Stimulated activated effector memory CD8-positive, alpha-beta T cell treated with anti-CD3 and anti-CD28 coated beads, Interleukin-12 subunit alpha, Interleukin-12 subunit beta, amount 100 ng/mL, for 72 hours (primary cell): ENCODE measurements at regions not wholly inside any gene's neighbourhood (a gene's known extent, or its start where the extent isn't known, plus 50 kb on each side); places are given as distances from the start of the nearest gene placed in this dataset.
A peak's percentile ranks its signal among the peaks of the same experiment; 100 is the strongest.

Experiments
- ATAC-seq: fragments of 150-1000 bp; cut with Tn5 transposase; 2 replicates; pipeline ENCODE4 v1.10.0; 2021
- DNase-seq, 2 donors: peaks; one replicate each; pipeline ENCODE4 v3.0.0; 2021 to 2022; ENCODE audit warnings: low spot score in 2 of 2
- H3K27ac Mint-ChIP-seq: one replicate; pipeline ENCODE4 v1.8.0; 2022; ENCODE audit warnings: mild to moderate bottlenecking, mixed read lengths
- H3K36me3 Mint-ChIP-seq: one replicate; pipeline ENCODE4 v1.8.0; 2022; ENCODE audit warnings: mild to moderate bottlenecking, mixed read lengths
- H3K4me1 Mint-ChIP-seq: one replicate; pipeline ENCODE4 v1.8.0; 2022; ENCODE audit warnings: mixed read lengths
- H3K4me3 Mint-ChIP-seq: one replicate; pipeline ENCODE4 v1.8.0; 2022; ENCODE audit warnings: mild to moderate bottlenecking, mixed read lengths
- H3K9me3 Mint-ChIP-seq: one replicate; pipeline ENCODE4 v1.8.0; 2022; ENCODE audit warnings: mixed read lengths

- H3K4me1 Mint-ChIP-seq: no peaks in the 10 kb centered on the region
- no peaks in the 10 kb centered on the region for H3K9me3 Mint-ChIP-seq
- no peaks in the 10 kb centered on the region for H3K36me3 Mint-ChIP-seq
- ATAC-seq (no peak), DNase-seq (no peak)
- no peak overlapping the region for H3K4me3 Mint-ChIP-seq
- H3K27ac Mint-ChIP-seq: no peak overlapping the region
Observed at GRCh38 chr3:18767756-18768303, 342.7 kb upstream of the SATB1 start.

GRCh38 chr3:18766974-18767373 is 341.8 kb upstream of the SATB1 start:
- Mint-ChIP-seq H3K4me3 (no peak overlapping the region), H3K9me3 (no peaks in the 10 kb centered on the region), H3K36me3 (no peaks in the 10 kb centered on the region), H3K4me1 (no peaks in the 10 kb centered on the region), H3K27ac (no peak overlapping the region)
- ATAC-seq (no peak), DNase-seq (no peak)

- no peaks in the 10 kb centered on the region for H3K9me3 Mint-ChIP-seq
- no peaks in the 10 kb centered on the region for H3K36me3 Mint-ChIP-seq
- no peak for DNase-seq
- H3K27ac Mint-ChIP-seq: no peak overlapping the region
- ATAC-seq: peak; percentile 90
- no peaks in the 10 kb centered on the region for H3K4me1 Mint-ChIP-seq
- H3K4me3 Mint-ChIP-seq: no peak overlapping the region
Observed at GRCh38 chr3:18765662-18766061, 340.5 kb upstream of the SATB1 start.

GRCh38 chr3:18765161-18765560 is 340.0 kb upstream of the SATB1 start:
- Mint-ChIP-seq H3K4me1 (no peaks in the 10 kb centered on the region), H3K36me3 (no peaks in the 10 kb centered on the region), H3K9me3 (no peaks in the 10 kb centered on the region), H3K27ac (no peak overlapping the region), H3K4me3 (no peak overlapping the region)
- no peak for ATAC-seq
- DNase-seq: no peak

GRCh38 chr3:18761530-18761929 is 336.4 kb upstream of the SATB1 start:
- H3K4me3 Mint-ChIP-seq: no peak overlapping the region
- H3K27ac Mint-ChIP-seq: no peak overlapping the region
- no peaks in the 10 kb centered on the region for H3K36me3 Mint-ChIP-seq
- H3K9me3 Mint-ChIP-seq: no peaks in the 10 kb centered on the region
- peaks cover 10% of the 10 kb centered on the region for H3K4me1 Mint-ChIP-seq
- DNase-seq (no peak), ATAC-seq (no peak)

GRCh38 chr3:18758047-18758704 is 333.0 kb upstream of the SATB1 start:
- DNase-seq (peak in 1 of 2 donors; percentile 20), ATAC-seq (peak; percentile 97)
- no peaks in the 10 kb centered on the region for H3K9me3 Mint-ChIP-seq
- no peak overlapping the region for H3K4me3 Mint-ChIP-seq
- peak overlapping the region; percentile 68 for H3K27ac Mint-ChIP-seq
- peaks cover 22% of the 10 kb centered on the region for H3K4me1 Mint-ChIP-seq
- H3K36me3 Mint-ChIP-seq: no peaks in the 10 kb centered on the region

- Mint-ChIP-seq H3K36me3 (no peaks in the 10 kb centered on the region), H3K27ac (peak overlapping the region; percentile 68), H3K4me3 (no peak overlapping the region), H3K4me1 (peaks cover 29% of the 10 kb centered on the region), H3K9me3 (no peaks in the 10 kb centered on the region)
- DNase-seq: no peak
- no peak for ATAC-seq
Observed at GRCh38 chr3:18757476-18757875, 332.3 kb upstream of the SATB1 start.

GRCh38 chr3:18752273-18752934 is 327.3 kb upstream of the SATB1 start:
- Mint-ChIP-seq H3K4me3 (no peak overlapping the region), H3K27ac (no peak overlapping the region), H3K36me3 (no peaks in the 10 kb centered on the region), H3K9me3 (no peaks in the 10 kb centered on the region), H3K4me1 (peaks cover 50% of the 10 kb centered on the region)
- DNase-seq: no peak
- peak; percentile 73 for ATAC-seq

GRCh38 chr3:18751514-18751913 is 326.4 kb upstream of the SATB1 start:
- H3K9me3 Mint-ChIP-seq: no peaks in the 10 kb centered on the region
- no peaks in the 10 kb centered on the region for H3K36me3 Mint-ChIP-seq
- H3K4me3 Mint-ChIP-seq: no peak overlapping the region
- no peak for DNase-seq
- peaks cover 51% of the 10 kb centered on the region for H3K4me1 Mint-ChIP-seq
- no peak for ATAC-seq
- no peak overlapping the region for H3K27ac Mint-ChIP-seq

GRCh38 chr3:18747383-18747782 is 322.2 kb upstream of the SATB1 start:
- H3K36me3 Mint-ChIP-seq: peaks cover under 1% of the 10 kb centered on the region
- no peak overlapping the region for H3K4me3 Mint-ChIP-seq
- H3K9me3 Mint-ChIP-seq: no peaks in the 10 kb centered on the region
- DNase-seq (no peak), ATAC-seq (no peak)
- peaks cover 67% of the 10 kb centered on the region for H3K4me1 Mint-ChIP-seq
- no peak overlapping the region for H3K27ac Mint-ChIP-seq

- DNase-seq (no peak), ATAC-seq (no peak)
- Mint-ChIP-seq H3K36me3 (peaks cover 19% of the 10 kb centered on the region), H3K4me1 (peaks cover 67% of the 10 kb centered on the region), H3K4me3 (peak overlapping the region; percentile 25), H3K27ac (peak overlapping the region; percentile 92), H3K9me3 (no peaks in the 10 kb centered on the region)
Observed at GRCh38 chr3:18745472-18745871, 320.3 kb upstream of the SATB1 start.

GRCh38 chr3:18744472-18744871 is 319.3 kb upstream of the SATB1 start:
- ATAC-seq (no peak), DNase-seq (no peak)
- Mint-ChIP-seq H3K36me3 (peaks cover 29% of the 10 kb centered on the region), H3K9me3 (no peaks in the 10 kb centered on the region), H3K4me1 (peaks cover 74% of the 10 kb centered on the region), H3K27ac (peak overlapping the region; percentile 92), H3K4me3 (peak overlapping the region; percentile 25)

GRCh38 chr3:18743761-18744160 is 318.6 kb upstream of the SATB1 start:
- H3K4me1 Mint-ChIP-seq: peaks cover 74% of the 10 kb centered on the region
- peaks cover 36% of the 10 kb centered on the region for H3K36me3 Mint-ChIP-seq
- DNase-seq (no peak), ATAC-seq (no peak)
- peak overlapping the region; percentile 92 for H3K27ac Mint-ChIP-seq
- H3K4me3 Mint-ChIP-seq: peak overlapping the region; percentile 25
- H3K9me3 Mint-ChIP-seq: no peaks in the 10 kb centered on the region

- Mint-ChIP-seq H3K4me1 (peaks cover 90% of the 10 kb centered on the region), H3K9me3 (no peaks in the 10 kb centered on the region), H3K4me3 (peak overlapping the region; percentile 51), H3K27ac (peak overlapping the region; percentile 92), H3K36me3 (peaks cover 45% of the 10 kb centered on the region)
- DNase-seq: peak; percentile 30 to 82
- peak; percentile 74 for ATAC-seq
Observed at GRCh38 chr3:18740631-18741583, 315.8 kb upstream of the SATB1 start.

- H3K4me3 Mint-ChIP-seq: peak overlapping the region; percentile 51
- H3K4me1 Mint-ChIP-seq: peaks cover 84% of the 10 kb centered on the region
- DNase-seq (no peak), ATAC-seq (peak; percentile 73)
- H3K9me3 Mint-ChIP-seq: peaks cover 4% of the 10 kb centered on the region
- peaks cover 45% of the 10 kb centered on the region for H3K36me3 Mint-ChIP-seq
- H3K27ac Mint-ChIP-seq: peak overlapping the region; percentile 92
Observed at GRCh38 chr3:18739099-18739433, 313.9 kb upstream of the SATB1 start.
